Body of pancreas (tissue), 4 donors: ENCODE measurements at regions not wholly inside any gene's neighbourhood (a gene's known extent, or its start where the extent isn't known, plus 50 kb on each side); places are given as distances from the start of the nearest gene placed in this dataset.

Experiments
- POLR2A ChIP-seq, 3 donors: fragments of 450-650 bp; IDR thresholded peaks; one replicate each; pipeline ENCODE4 v1.6.1; 2016; ENCODE audit warnings: antibody characterized with exemption in 3 of 3, mild to moderate bottlenecking in 2 of 3
- TF ChIP-seq, protein P1 (sequence below), 7 experiments: fragments of 450-650 bp in 4 of 7; fragments of 200-600 bp in 3 of 7; sonication (generic) in 3 of 7; IDR thresholded peaks; one replicate each; pipeline ENCODE4 v1.5.1; 2016 to 2019; ENCODE audit warnings: antibody characterized with exemption in 7 of 7

DNA sequence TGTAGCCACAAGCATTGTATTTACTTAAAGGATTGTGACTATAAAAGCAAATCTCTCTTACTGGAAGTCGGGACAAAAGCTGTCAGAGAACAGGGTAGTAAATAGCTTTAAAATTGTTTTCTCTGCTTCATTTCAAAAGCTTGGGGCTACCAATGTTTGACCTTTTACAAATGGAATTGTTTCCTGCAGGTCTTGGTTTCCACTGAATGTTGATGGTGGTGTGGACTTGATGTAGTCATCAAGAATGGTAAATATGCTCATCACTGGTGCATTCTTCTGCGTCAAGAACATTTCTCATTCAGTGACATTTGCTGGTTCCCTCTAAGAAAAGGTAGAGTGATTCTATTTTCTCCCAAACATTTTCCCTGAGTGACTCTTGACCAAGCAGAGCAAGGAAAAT lies 435.4 kb upstream of the KHDRBS2 start:
- TF ChIP-seq, protein P1, sequence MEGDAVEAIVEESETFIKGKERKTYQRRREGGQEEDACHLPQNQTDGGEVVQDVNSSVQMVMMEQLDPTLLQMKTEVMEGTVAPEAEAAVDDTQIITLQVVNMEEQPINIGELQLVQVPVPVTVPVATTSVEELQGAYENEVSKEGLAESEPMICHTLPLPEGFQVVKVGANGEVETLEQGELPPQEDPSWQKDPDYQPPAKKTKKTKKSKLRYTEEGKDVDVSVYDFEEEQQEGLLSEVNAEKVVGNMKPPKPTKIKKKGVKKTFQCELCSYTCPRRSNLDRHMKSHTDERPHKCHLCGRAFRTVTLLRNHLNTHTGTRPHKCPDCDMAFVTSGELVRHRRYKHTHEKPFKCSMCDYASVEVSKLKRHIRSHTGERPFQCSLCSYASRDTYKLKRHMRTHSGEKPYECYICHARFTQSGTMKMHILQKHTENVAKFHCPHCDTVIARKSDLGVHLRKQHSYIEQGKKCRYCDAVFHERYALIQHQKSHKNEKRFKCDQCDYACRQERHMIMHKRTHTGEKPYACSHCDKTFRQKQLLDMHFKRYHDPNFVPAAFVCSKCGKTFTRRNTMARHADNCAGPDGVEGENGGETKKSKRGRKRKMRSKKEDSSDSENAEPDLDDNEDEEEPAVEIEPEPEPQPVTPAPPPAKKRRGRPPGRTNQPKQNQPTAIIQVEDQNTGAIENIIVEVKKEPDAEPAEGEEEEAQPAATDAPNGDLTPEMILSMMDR (IDR thresholded peaks at IDR 0.05), result no peak
- no peak for TF ChIP-seq POLR2A (IDR thresholded peaks at IDR 0.05)
